Activated CD4-positive, CD25-positive, alpha-beta regulatory T cell treated with anti-CD3 and anti-CD28 coated beads, Interleukin-2, amount 50 U/mL, for 16 hours (primary cell): ENCODE measurements at regions not wholly inside any gene's neighbourhood (a gene's known extent, or its start where the extent isn't known, plus 50 kb on each side); places are given as distances from the start of the nearest gene placed in this dataset.

Experiments
- DNase-seq: peaks from one replicate; pipeline ENCODE4 v3.0.0-alpha.2; 2020; ENCODE audit warnings: low read depth, low spot score

- no peak for DNase-seq
Measured at GRCh38 chr4:19417256-19417655, 834.4 kb upstream of the SLIT2 start.

GRCh38 chr4:19416146-19416545, 835.6 kb upstream of the SLIT2 start:
- DNase-seq, result no peak

GRCh38 chr4:19408490-19408889, 843.2 kb upstream of the SLIT2 start:
- no peak for DNase-seq

- DNase-seq, result no peak
Measured at GRCh38 chr4:19406789-19407188, 844.9 kb upstream of the SLIT2 start.

GRCh38 chr4:19403786-19404370, 847.8 kb upstream of the SLIT2 start:
- no peak for DNase-seq

GRCh38 chr4:19402581-19403065, 849.1 kb upstream of the SLIT2 start:
- no peak for DNase-seq

GRCh38 chr4:19401301-19402080, 850.2 kb upstream of the SLIT2 start:
- DNase-seq, result no peak

GRCh38 chr4:19400820-19401219, 850.9 kb upstream of the SLIT2 start:
- no peak for DNase-seq

- no peak for DNase-seq
Measured at GRCh38 chr4:19399001-19399400, 852.7 kb upstream of the SLIT2 start.

- no peak for DNase-seq
Measured at GRCh38 chr4:19386786-19387185, 864.9 kb upstream of the SLIT2 start.

GRCh38 chr4:19382993-19383756, 868.5 kb upstream of the SLIT2 start:
- no peak for DNase-seq

- DNase-seq, result no peak
Measured at GRCh38 chr4:19381068-19381467, 870.6 kb upstream of the SLIT2 start.

GRCh38 chr4:19380600-19380999, 871.1 kb upstream of the SLIT2 start:
- no peak for DNase-seq

GRCh38 chr4:19379191-19379708, 872.5 kb upstream of the SLIT2 start:
- DNase-seq, result no peak

GRCh38 chr4:19375931-19376330, 875.8 kb upstream of the SLIT2 start:
- DNase-seq, result no peak

GRCh38 chr4:19375136-19375804, 876.4 kb upstream of the SLIT2 start:
- DNase-seq, result no peak

- DNase-seq, result no peak
Measured at GRCh38 chr4:19372390-19372789, 879.3 kb upstream of the SLIT2 start.

- no peak for DNase-seq
Measured at GRCh38 chr4:19368800-19369199, 882.9 kb upstream of the SLIT2 start.

- DNase-seq, result no peak
Measured at GRCh38 chr4:19366916-19367315, 884.8 kb upstream of the SLIT2 start.

GRCh38 chr4:19358015-19358414, 893.7 kb upstream of the SLIT2 start:
- DNase-seq, result no peak

- no peak for DNase-seq
Measured at GRCh38 chr4:19349416-19349815, 902.3 kb upstream of the SLIT2 start.

- no peak for DNase-seq
Measured at GRCh38 chr4:19348746-19349145, 903.0 kb upstream of the SLIT2 start.
